Embryonic facial prominence (tissue), 1 donor: ENCODE measurements at regions not wholly inside any gene's neighbourhood (a gene's known extent, or its start where the extent isn't known, plus 50 kb on each side); places are given as distances from the start of the nearest gene placed in this dataset.
"Not testable (repeated sequence)": the region's sequence is repeated elsewhere in the genome, so short reads cannot be mapped to it uniquely, and the experiment has no call there.

ENCODE experiments used
- DNase-seq: peaks from one replicate; pipeline ENCODE4 v3.0.0-alpha.2; 2016; ENCODE audit errors: extremely low spot score

DNA sequence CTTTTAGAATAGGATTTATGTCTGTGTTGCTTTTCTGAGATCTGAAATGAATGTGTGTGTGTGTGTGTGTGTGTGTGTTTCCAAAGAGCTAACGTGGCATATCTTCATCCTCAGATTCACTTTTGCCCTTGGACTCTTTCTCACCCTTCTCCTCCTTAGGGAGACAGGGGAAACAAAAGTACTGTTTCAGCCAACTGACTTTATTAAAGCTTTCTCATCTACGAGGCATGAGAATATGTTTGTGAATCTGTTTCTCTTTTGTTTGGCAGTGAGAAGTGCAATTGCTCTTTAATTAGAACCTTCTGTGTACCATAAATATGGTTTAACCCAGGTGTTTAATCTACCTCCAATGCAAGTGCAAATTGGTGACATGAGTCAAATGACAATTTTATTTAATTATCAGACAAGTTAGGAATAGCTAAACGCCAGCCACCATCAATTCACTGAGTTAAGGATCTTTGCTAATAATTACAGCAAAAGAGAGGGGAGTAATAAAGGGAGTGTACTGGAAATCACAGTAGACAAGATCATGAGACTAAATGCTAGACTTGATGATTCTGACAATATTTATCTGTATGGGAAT is 186.4 kb upstream of the COL3A1 start:
- no peak for DNase-seq

DNA sequence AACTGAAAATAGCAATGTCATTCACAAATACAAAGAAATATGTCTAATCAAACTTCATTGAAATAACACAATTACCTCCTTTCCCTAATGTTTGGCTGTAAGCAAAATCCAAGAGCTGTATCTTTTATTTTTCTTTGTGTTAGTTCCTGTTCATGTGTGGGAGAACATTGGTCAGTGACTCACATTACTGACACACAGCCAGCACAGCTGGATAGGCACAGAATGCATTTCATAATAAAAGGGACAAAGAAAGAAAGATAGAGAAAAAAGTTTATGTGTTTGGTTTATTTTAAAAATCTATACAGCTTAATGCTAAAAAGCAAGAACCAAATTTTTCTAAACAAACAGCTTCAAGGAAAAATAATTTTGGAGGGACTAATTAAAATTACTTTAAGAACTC is 185.6 kb upstream of the COL3A1 start:
- no peak for DNase-seq

DNA sequence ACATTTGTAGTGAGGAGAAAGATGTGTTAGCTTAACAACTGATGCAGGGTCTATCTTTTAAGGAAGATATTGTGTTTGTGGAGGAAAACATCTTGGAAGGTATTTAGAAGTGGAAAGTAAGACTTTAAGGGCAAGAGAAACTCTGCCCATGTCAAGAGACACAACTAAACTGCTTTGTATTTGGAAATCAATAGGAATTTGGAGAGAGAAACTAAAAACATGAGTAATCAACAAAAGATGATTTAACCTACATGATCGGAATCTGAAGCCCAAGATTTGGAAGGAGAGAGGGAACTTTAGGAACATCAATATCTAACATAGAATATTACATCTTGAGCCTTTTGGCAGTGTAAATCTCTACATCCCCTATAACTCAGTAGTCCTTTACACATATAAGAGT is 184.2 kb upstream of the COL3A1 start:
- no peak for DNase-seq

DNA sequence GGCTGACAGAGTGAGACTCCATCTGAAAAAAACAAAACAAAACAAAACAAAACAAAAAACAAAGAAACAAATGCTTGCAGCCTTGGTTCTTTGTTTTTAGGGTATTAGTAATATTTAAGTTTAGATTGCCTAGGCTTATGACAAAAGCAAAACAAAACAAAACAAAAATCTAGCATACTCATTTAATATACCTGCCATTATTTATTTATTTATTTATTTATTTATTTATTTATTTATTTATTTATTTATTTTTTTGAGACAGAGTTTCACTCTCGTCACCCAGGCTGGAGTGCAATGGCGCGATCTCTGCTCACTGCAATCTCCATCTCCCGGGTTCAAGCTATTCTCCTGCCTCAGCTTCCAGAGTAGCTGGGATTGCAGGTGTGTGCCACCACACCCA is 179.7 kb upstream of the COL3A1 start:
- not testable (repeated sequence) for DNase-seq

DNA sequence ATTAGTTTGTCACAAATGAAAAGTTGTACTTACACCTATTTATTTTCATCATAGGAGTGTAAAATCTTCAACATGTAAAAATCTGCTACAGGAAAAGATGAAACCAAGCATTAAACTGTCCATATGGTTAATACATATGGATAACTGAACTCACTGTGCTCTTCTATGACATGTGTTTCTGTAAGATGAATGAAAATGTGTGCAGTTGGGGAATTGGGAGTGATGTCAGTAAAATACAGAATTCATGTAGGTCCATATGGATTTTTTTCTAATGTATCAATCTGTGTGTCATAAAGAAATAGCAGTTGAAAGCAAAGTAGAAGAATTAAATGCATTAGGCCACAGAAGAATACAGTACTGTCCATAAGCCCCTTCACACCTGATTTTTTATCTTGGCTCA is 178.4 kb upstream of the COL3A1 start:
- no peak for DNase-seq

GRCh38 chr2:188797371-188797770 is 176.8 kb upstream of the COL3A1 start:
- DNase-seq: no peak

- peak; percentile 18 for DNase-seq
Measured at GRCh38 chr2:188798159-188798558, 176.0 kb upstream of the COL3A1 start.

- DNase-seq: no peak
Measured at GRCh38 chr2:188805219-188805618, 169.0 kb upstream of the COL3A1 start.

- no peak for DNase-seq
Measured at GRCh38 chr2:188808947-188809355, 165.2 kb upstream of the COL3A1 start.

DNA sequence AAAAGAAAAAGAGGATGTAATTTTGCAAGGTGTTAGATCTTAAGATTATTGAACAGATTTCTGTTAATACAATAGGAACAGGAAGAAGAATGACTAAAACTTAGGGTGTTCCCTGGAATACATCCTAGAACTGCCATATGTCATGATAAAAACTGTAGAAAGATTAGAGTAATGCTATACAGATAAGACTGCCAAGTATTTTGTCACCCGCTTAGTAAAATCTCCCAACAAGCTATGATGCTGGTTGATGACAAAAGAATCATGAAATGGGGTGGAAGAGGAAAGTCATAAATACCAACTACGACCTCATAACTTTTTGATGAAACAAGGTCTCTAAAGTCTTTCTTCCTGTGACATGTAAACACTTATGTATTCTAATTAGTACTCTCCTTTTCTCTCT is 163.6 kb upstream of the COL3A1 start:
- DNase-seq: no peak

DNA sequence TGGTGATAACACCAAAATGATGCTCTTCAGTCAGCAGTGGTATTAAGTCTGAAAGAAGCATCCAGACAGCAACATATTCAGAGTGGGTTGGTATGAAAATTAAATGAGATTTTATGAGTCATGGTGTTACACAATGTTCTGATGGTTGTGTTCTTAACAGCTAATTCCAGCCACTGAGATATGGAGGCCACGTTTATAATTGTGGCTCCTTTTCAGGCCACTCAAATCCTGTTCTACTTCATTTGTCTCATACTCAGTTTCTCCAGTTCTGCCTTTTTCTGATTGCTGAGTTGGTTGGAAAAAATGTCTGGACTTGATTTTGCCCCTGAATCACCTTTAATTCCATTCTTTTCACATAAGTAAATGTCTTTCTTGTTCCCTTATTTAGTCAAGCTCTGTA is 162.7 kb upstream of the COL3A1 start:
- DNase-seq: no peak

DNA sequence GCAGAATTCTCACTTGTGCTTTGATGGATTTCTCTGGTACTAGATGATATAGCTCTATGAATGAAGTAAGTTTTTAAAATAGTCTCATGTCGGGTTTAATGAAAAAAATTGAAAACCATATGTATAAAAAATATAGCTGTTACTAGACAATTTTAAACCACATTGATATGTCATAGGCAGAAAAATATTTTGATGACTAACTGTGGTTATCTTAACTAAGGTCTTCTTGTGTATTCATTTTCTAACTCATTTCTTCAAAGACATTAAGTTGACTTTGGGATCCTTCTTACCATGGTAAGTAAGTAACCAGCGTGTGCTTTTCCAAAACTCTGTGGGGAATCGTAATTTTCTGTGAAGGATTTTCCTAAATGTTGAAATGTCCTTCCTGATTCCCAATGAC is 160.9 kb upstream of the COL3A1 start:
- DNase-seq: no peak

DNA sequence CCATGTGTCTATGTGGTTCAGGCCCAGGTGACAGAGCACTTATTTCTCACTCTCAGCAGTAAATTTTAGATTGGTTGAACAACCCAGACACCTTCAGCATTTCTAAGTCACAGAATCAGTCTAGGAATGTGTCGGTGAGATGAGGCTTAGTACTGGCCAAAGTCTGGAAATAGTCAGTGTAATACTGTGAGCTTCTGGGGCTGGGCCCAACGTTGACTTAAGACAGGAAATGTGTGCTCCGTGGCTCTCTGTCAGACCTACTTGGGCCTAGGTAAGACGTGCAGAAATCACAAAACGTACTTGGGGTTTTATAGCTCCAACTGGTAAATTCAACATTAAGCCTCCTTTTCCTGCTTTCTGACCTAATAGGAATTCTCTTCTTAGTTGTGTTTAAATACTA is 160.3 kb upstream of the COL3A1 start:
- DNase-seq: no peak

DNA sequence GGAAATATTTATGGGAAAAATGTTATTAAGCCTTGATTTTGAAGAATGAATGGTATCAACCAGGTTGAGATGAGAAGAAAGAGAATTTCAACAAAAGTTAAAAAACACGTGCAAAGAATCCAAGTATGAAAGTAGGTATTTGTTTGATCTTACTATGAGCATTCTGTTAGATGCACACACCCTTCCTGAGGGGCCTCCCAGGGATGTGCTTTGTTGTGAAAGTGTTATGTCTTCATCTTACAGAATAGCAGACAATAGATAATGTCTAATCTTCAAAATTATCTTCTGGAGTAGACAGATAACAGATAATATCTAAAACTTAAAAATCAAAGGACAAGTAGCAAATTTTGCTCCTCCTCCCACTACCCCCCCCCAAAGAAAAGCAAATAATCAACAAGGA is 155.2 kb upstream of the COL3A1 start:
- no peak for DNase-seq

DNA sequence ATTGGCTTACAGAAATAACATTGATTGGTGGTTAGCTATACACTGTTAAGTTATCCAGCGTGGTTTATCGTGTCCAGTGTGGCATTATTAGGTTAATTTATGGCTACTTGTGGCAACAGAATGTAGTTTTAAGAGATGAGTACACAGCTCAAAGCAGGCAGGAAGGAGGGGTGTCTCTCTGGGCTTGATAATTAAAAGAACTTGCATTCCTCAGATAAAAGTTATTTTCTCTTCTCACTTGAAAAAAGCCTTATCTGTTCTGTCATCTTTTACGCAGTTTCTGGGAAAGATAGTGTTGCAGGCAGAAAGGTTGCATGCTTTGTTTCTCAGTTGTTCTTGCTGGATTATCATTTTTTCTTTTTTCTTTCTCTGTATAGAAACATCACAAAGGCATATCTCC is 154.4 kb upstream of the COL3A1 start:
- no peak for DNase-seq

DNA sequence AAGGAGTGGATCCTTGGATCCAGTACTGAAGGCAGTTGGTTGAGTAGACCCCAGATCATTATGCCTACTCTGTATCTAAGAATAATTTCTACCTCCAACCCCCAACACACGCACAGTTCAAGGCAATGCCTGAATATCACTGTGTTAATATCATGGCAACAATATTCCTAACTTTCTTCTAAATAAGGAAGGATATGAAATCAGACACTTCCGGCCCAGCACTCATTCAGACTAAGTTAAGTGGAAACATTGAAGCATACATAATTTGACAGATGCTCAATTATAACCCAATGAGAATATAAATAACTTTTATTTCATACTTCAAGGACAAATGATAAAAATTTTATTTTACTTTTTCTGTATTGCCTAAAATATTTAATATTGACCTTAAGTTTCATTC is 153.6 kb upstream of the COL3A1 start:
- DNase-seq: no peak

GRCh38 chr2:188824125-188824524 is 150.0 kb upstream of the COL3A1 start:
- no peak for DNase-seq

DNA sequence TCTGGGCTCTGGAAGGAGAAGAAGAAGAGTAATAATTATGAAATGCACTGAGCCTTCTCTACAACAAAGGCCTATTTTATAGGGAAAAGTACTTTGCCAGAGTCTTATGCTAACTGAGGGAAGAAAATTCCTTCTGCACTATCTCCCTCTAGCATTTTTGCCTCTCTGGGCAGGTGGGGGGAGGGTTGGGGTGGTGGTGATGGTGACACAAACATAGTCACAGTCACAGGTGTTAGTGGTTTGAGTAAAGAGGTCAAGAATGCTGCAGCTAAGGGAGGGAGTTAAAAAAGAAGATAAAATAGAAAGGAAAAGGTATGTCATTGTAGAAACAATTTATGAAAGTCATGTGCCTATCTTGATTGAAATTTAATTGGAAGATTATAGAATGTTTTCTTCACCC is 140.8 kb upstream of the COL3A1 start:
- no peak for DNase-seq

DNA sequence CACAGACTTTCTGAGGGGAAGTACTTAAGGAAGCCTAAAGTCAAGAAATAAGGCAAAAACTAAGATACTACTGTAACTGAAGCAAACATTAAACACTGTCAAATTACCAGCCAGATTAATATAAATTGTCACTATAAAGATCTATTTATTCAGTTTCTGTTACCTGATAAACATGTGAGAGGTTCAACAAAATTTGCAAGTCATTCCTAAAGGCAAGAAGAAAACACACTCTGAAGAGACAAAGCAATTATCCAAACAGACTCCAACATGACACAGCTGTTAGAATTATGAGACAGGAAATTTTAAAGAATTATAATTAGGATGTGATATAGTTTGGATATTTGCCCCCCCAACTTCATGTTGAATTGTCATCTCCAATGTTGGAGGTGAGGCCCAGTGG is 140.4 kb upstream of the COL3A1 start:
- DNase-seq: no peak

DNA sequence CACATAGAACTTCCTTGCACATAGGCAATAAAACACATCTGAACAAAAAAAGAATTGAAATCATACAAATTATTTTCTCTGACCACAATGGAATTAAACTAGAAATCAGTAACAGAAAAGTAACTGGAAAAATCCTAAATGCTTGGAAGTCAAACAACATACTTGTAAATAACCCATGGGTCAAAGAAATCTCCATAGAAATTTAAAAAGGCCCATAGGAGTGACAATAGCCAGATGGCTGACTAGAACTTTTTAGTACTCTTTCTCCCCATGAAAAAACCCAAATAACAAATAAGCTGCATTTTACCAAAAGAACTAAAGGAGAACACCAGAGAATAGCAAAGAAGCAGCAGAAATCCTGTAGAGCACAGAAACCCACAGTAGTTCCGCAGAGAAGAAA is 139.2 kb upstream of the COL3A1 start:
- DNase-seq: no peak

DNA sequence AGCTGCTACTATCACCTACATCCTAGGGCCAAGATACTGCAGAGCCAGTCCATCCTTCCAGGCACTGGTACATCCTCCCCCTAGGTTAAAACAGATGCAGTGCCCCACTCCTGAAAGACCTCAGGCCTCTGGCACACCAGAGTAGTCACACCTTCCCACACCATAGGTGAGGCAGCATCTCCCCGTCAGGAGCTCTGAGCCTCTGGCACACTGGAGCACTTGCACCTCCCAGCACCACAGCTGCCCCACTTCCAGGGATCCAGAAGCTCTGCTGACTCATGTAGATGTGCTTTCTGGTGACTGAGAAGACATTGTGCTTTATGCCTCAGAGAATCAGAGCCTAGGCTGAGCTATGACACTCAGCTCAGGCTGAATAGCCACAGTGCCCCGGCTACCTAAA is 138.4 kb upstream of the COL3A1 start:
- DNase-seq: no peak

DNA sequence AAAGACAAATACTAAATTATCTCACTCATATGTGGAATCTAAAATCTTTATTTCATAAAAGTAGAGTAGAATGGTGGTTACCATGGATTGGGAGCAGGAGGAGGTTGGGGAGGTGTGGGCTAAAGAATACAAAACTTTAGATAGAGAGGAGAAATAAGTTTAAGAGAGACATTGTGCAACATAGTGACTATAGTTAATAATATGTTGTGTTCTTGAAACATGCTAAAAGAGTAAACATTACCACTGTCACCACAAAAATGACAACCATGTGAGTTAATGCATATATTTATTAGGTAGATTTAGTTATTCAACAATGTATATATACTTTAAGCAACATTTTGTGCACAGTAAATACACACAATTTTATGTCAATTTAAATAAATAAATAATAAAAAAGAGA is 128.5 kb upstream of the COL3A1 start:
- no peak for DNase-seq

DNA sequence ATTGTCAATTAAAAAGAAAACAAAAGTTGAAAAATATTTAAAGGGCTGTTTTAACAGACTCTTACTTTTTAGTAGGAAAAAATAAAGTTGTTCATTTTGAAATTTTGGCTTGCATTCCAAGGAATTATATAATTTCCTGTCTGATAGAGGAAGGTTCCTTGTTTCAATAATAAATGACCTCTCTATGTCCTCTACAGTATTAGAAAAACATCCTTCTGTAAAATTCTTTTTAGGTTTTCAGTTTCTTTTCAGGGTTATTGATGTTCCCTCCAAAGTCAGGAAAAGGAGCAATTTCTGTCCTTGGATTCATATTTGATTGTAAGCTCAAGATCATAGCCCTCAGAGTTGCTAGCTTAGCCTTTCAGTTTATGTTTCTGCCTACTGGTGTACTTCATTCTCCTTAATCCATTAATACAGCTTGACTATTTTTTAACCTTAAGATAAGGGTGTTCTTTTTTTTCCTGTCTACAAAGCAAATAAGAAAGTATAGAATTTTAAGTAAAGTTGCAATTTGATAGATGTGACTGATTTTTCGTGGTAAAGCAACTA is 125.2 kb upstream of the COL3A1 start:
- no peak for DNase-seq

DNA sequence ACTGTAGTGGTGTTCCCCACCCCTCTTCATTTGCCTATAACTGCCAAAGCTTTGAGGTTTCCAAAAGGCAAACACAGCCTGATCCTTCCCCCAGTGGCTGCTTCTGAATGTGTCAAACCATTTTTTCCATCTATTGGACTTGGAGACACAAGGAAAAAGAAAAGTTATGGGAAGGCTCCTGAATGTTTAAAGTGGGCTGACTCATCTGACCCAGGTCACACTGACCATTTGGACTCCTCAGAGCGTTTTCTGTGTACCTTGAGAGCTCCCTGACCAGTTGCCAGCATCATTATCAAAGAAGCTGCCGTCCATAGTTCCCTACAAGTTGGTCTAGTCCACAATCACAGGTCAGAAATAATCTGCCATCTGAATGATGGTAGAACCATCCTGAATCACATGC is 123.4 kb upstream of the COL3A1 start:
- no peak for DNase-seq
